HCT116 (cell line): ENCODE measurements at regions not wholly inside any gene's neighbourhood (a gene's known extent, or its start where the extent isn't known, plus 50 kb on each side); places are given as distances from the start of the nearest gene placed in this dataset.

ENCODE experiments used
- ATAC-seq: fragments of 200-7000 bp; cut with Tn5 transposase; 2 replicates; pipeline ENCODE4 v1.9.1; 2020; ENCODE audit warnings: mild to moderate bottlenecking, moderate library complexity
- BruUV-seq: library from RNA; stranded (reverse); fragments of 400-500 nt; replicated peaks from 2 replicates; lab custom pipeline; 2021; lab: Mats Ljungman, UMichigan
- CTCF ChIA-PET: fragments of 300-600 bp; sonication (Branson Sonifier 250); formaldehyde crosslinking; loops from one replicate; lab custom pipeline; 2021; ENCODE audit warnings: antibody characterized with exemption; lab: Charles Lee
- POLR2A ChIA-PET: fragments of 300-600, 350-600 bp; sonication (Branson Sonifier 250); formaldehyde crosslinking; loops from one replicate; lab custom pipeline; 2021; ENCODE audit warnings: antibody characterized with exemption; lab: Charles Lee
- RAD21 ChIA-PET, 2 experiments: fragments of 300-600 bp; sonication (Branson Sonifier 250); formaldehyde crosslinking; loops; one replicate each; lab custom pipeline; 2023; ENCODE audit warnings: low total read pairs in 2 of 2; ENCODE audit not compliant: uncharacterized antibody in 2 of 2, unreplicated experiment in 2 of 2, low non-redundant PET in 1 of 2; lab: Charles Lee
- DNase-seq: peaks from one replicate; pipeline ENCODE4 v3.0.0-alpha.2; 2010; ENCODE audit warnings: low read depth, low spot score
- H2AFZ ChIP-seq: fragments of 200-600 bp; shearing (Covaris generic), sonication (generic); 2 replicates; pipeline ENCODE4 v1.6.1; 2017; ENCODE audit warnings: low read depth, mixed run types, mixed read lengths, antibody characterized with exemption, low read length; ENCODE audit not compliant: poor library complexity, severe bottlenecking
- H3K27ac ChIP-seq: 2 replicates; pipeline ENCODE4 v1.5.1; 2012; ENCODE audit warnings: low read depth, low read length
- H3K27me3 ChIP-seq: fragments of 200-600 bp; sonication (generic); 2 replicates; pipeline ENCODE4 v1.6.1; 2016; ENCODE audit warnings: mixed run types, low read length, mixed read lengths; ENCODE audit not compliant: insufficient read depth
- H3K36me3 ChIP-seq, 2 experiments: fragments of 200-500 bp in 1 of 2; fragments of 200-600 bp in 1 of 2; sonication (Bioruptor generic) in 1 of 2; sonication (generic) in 1 of 2; 2 replicates each; pipeline versions ENCODE4 v1.5.1 to v1.6.1; 2014 to 2016; ENCODE audit warnings: low read length in 2 of 2, inconsistent platforms in 1 of 2, mixed read lengths in 1 of 2, mixed run types in 1 of 2; ENCODE audit not compliant: insufficient read depth in 2 of 2, control insufficient read depth in 1 of 2
- H3K4me1 ChIP-seq, 2 experiments: fragments of 200-600 bp in 1 of 2; sonication (generic) in 1 of 2; 2 replicates each; pipeline versions ENCODE4 v1.5.1 to v1.6.1; 2012 to 2017; ENCODE audit warnings: low read length in 2 of 2, inconsistent platforms in 1 of 2, mild to moderate bottlenecking in 1 of 2, mixed read lengths in 1 of 2, mixed run types in 1 of 2, moderate library complexity in 1 of 2; ENCODE audit not compliant: insufficient read depth in 2 of 2, control insufficient read depth in 1 of 2
- H3K4me2 ChIP-seq: fragments of 200-600 bp; sonication (generic); 2 replicates; pipeline ENCODE4 v1.6.1; 2017; ENCODE audit warnings: mixed run types, low read length, mixed read lengths
- H3K4me3 ChIP-seq, 2 experiments: fragments of 200-600 bp in 1 of 2; sonication (generic) in 1 of 2; replicated peaks in 1 of 2; 2 replicates each; pipeline ENCODE4 v1.5.1; 2011 to 2016; ENCODE audit warnings: low read length in 2 of 2, control low read depth in 1 of 2, low read depth in 1 of 2, mild to moderate bottlenecking in 1 of 2, mixed read lengths in 1 of 2, mixed run types in 1 of 2
- H3K79me2 ChIP-seq: fragments of 200-600 bp; sonication (generic); 2 replicates; pipeline ENCODE4 v1.6.1; 2017; ENCODE audit warnings: mild to moderate bottlenecking, mixed run types, low read length, moderate library complexity, mixed read lengths; ENCODE audit not compliant: insufficient read depth
- H3K9ac ChIP-seq: fragments of 200-600 bp; sonication (generic); 2 replicates; pipeline ENCODE4 v1.6.1; 2016; ENCODE audit warnings: low read length, mixed read lengths
- H3K9me2 ChIP-seq: fragments of 200-600 bp; sonication (generic), shearing (Covaris generic); 2 replicates; pipeline ENCODE4 v1.6.1; 2017; ENCODE audit warnings: mixed run types, mild to moderate bottlenecking, moderate library complexity; ENCODE audit not compliant: insufficient read depth
- H3K9me3 ChIP-seq, 2 experiments: fragments of 200-500 bp in 1 of 2; fragments of 200-600 bp in 1 of 2; sonication (Bioruptor generic) in 1 of 2; sonication (generic) in 1 of 2; 2 replicates each; pipeline ENCODE4 v1.6.1; 2014 to 2017; ENCODE audit warnings: low read length in 2 of 2, mixed read lengths in 2 of 2, inconsistent platforms in 1 of 2, low read depth in 1 of 2, mild to moderate bottlenecking in 1 of 2, mixed run types in 1 of 2, moderate library complexity in 1 of 2; ENCODE audit not compliant: control insufficient read depth in 1 of 2, insufficient read depth in 1 of 2
- H4K20me1 ChIP-seq: fragments of 200-600 bp; sonication (generic), shearing (Covaris generic); 2 replicates; pipeline ENCODE4 v1.6.1; 2017; ENCODE audit warnings: mixed run types, mild to moderate bottlenecking, moderate library complexity; ENCODE audit not compliant: insufficient read depth
- CBX3 ChIP-seq: IDR thresholded peaks from 2 replicates; pipeline ENCODE4 v1.6.1; 2012; ENCODE audit warnings: low read depth
- CEBPB ChIP-seq: IDR thresholded peaks from 2 replicates; pipeline ENCODE4 v1.6.1; 2012; ENCODE audit warnings: low read depth
- CTCF ChIP-seq, 3 experiments: fragments of 200-600 bp in 1 of 3; sonication (generic) in 1 of 3; IDR thresholded peaks in 2 of 3; conservative IDR thresholded peaks in 1 of 3; 2 replicates each; pipeline ENCODE4 v1.5.1; 2012 to 2017; ENCODE audit warnings: low read depth in 2 of 3, low read length in 2 of 3, antibody characterized with exemption in 1 of 3, borderline replicate concordance in 1 of 3, control low read depth in 1 of 3, mild to moderate bottlenecking in 1 of 3, mixed read lengths in 1 of 3, mixed run types in 1 of 3, moderate library complexity in 1 of 3; ENCODE audit not compliant: insufficient read depth in 1 of 3
- ELF1 ChIP-seq: IDR thresholded peaks from 2 replicates; pipeline ENCODE4 v1.6.1; 2012; ENCODE audit warnings: low read depth, borderline replicate concordance
- EZH2 ChIP-seq: fragments of 200-600 bp; sonication (generic); IDR thresholded peaks from 2 replicates; pipeline ENCODE4 v1.6.1; 2017; ENCODE audit warnings: antibody characterized with exemption, mixed run types
- EZH2phosphoT487 ChIP-seq: fragments of 200-600 bp; IDR thresholded peaks from 2 replicates; pipeline ENCODE4 v1.6.1; 2018; ENCODE audit warnings: antibody characterized with exemption, borderline replicate concordance
- FOSL1 ChIP-seq: IDR thresholded peaks from 2 replicates; pipeline ENCODE4 v1.6.1; 2012; ENCODE audit warnings: low read depth
- JUND ChIP-seq: IDR thresholded peaks from 2 replicates; pipeline ENCODE4 v1.6.1; 2012
- POLR2A ChIP-seq: IDR thresholded peaks from 2 replicates; pipeline ENCODE4 v1.7.0; 2011; ENCODE audit warnings: borderline replicate concordance; ENCODE audit not compliant: insufficient read depth, insufficient read length; ENCODE audit errors: extremely low read depth
- POLR2AphosphoS5 ChIP-seq: IDR thresholded peaks from 2 replicates; pipeline ENCODE4 v1.6.1; 2011; ENCODE audit warnings: mild to moderate bottlenecking, low read depth, low read length, moderate library complexity
- RAD21 ChIP-seq: IDR thresholded peaks from 2 replicates; pipeline ENCODE4 v1.6.1; 2012; ENCODE audit warnings: low read depth, mild to moderate bottlenecking
- REST ChIP-seq: IDR thresholded peaks from 2 replicates; pipeline ENCODE4 v1.6.1; 2012; ENCODE audit warnings: low read depth
- SIN3A ChIP-seq: IDR thresholded peaks from 2 replicates; pipeline ENCODE4 v1.6.1; 2012; ENCODE audit warnings: low read depth
- SP1 ChIP-seq: IDR thresholded peaks from 2 replicates; pipeline ENCODE4 v1.6.1; 2012; ENCODE audit warnings: low read depth
- YY1 ChIP-seq: IDR thresholded peaks from 2 replicates; pipeline ENCODE4 v1.6.1; 2011; ENCODE audit warnings: low read length, low read depth, moderate library complexity, mild to moderate bottlenecking; ENCODE audit not compliant: insufficient replicate concordance; ENCODE audit errors: extremely low read depth
- ZNF274 ChIP-seq: fragments of 200-500 bp; sonication (Bioruptor generic); IDR thresholded peaks from 2 replicates; pipeline ENCODE4 v1.6.1; 2014; ENCODE audit warnings: mild to moderate bottlenecking, low read depth, low read length, inconsistent platforms
- intact Hi-C: fragments of 100-400 bp; cut with micrococcal nuclease; formaldehyde crosslinking; loops from 2 replicates; pipeline ENCODE4 v1.10.0; 2022

DNA sequence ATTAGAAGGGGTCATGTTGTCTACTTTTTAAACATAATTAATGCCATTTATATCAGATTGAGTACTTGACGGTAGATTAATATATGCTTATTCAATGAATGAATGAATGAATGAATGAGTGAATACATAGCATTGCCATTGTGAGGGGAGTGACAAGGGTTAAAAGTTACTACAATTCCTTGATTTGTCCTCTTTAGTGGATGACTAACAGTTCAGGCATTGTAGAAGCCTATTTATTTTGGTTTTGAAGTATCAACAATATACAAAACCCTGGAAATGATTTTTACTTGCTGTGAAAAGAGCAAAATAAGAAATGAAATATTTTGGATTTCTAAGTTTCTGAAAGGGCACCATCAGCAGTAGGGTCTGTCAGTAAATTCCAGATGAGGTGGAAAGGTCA lies 122.7 kb downstream of the CYSLTR2 start (continued):
- no peak for TF ChIP-seq REST
- no peak for TF ChIP-seq CEBPB
- no peak for TF ChIP-seq POLR2AphosphoS5
- TF ChIP-seq POLR2A: no peak
- no peak for TF ChIP-seq CBX3
- TF ChIP-seq EZH2phosphoT487: no peak
- TF ChIP-seq JUND: no peak
- TF ChIP-seq, all 23 proteins: peak for 0

GRCh38 chr13:48778610-48779009 lies 124.9 kb downstream of the CYSLTR2 start:
- RAD21 ChIA-PET: no interaction called here

More at GRCh38 chr13:48778610-48779009, 124.9 kb downstream of the CYSLTR2 start:
- BruUV-seq: no TSS peak
- no peak overlapping the region for H2AFZ ChIP-seq
- no peaks in the 10 kb centered on the region for H4K20me1 ChIP-seq
- intact Hi-C loops: no loop called here
- ATAC-seq (no peak), DNase-seq (no peak)
- TF ChIP-seq SP1: no peak
- no peak for TF ChIP-seq EZH2phosphoT487
- TF ChIP-seq ELF1: no peak
- TF ChIP-seq RAD21: no peak
- TF ChIP-seq CTCF (IDR thresholded peaks at IDR 0.05 in 2 of 3, conservative IDR thresholded peaks at IDR 0.05 in 1 of 3; ENCODE audit: borderline replicate concordance in 1 of 3, insufficient read depth in 1 of 3, low read depth in 2 of 3, low read length in 2 of 3): no peak
- TF ChIP-seq POLR2AphosphoS5: no peak
- TF ChIP-seq ZNF274: no peak
- TF ChIP-seq REST: no peak
- no peak for TF ChIP-seq EZH2
- no peak for TF ChIP-seq FOSL1
- TF ChIP-seq JUND: no peak
- no peak for TF ChIP-seq CBX3
- no peak for TF ChIP-seq CEBPB
- TF ChIP-seq POLR2A: no peak
- no peak for TF ChIP-seq SIN3A
- no peak for TF ChIP-seq YY1
- H3K9me3 ChIP-seq: peaks cover 0 to 9% of the 10 kb centered on the region in 2 experiments; a peak in 2 of 4 replicates
- H3K4me3 ChIP-seq: no peak overlapping the region
- H3K27me3 ChIP-seq: no peaks in the 10 kb centered on the region
- H3K4me1 ChIP-seq: no peaks in the 10 kb centered on the region
- no peaks in the 10 kb centered on the region for H3K79me2 ChIP-seq
- H3K9ac ChIP-seq: no peak overlapping the region
- H3K4me2 ChIP-seq: no peak overlapping the region
- no peak overlapping the region for H3K27ac ChIP-seq
- POLR2A ChIA-PET: no interaction called here
- no peaks in the 10 kb centered on the region for H3K9me2 ChIP-seq
- H3K36me3 ChIP-seq: no peaks in the 10 kb centered on the region
- CTCF ChIA-PET: no interaction called here
